C4-2B (cell line): ENCODE measurements at regions not wholly inside any gene's neighbourhood (a gene's known extent, or its start where the extent isn't known, plus 50 kb on each side); places are given as distances from the start of the nearest gene placed in this dataset.
"Not testable (repeated sequence)": the region's sequence is repeated elsewhere in the genome, so short reads cannot be mapped to it uniquely, and the experiment has no call there.

Experiments used
- H3K27ac ChIP-seq: fragments of 450-650 bp; 2 replicates; pipeline ENCODE4 v1.5.1; 2017
- ZFX ChIP-seq: fragments of 450-650 bp; IDR thresholded peaks from 2 replicates; pipeline ENCODE4 v1.6.1; 2017
- TF ChIP-seq, protein P1 (sequence below): fragments of 450-650 bp; conservative IDR thresholded peaks from 2 replicates; pipeline ENCODE4 v1.5.1; 2017; ENCODE audit warnings: mild to moderate bottlenecking

DNA sequence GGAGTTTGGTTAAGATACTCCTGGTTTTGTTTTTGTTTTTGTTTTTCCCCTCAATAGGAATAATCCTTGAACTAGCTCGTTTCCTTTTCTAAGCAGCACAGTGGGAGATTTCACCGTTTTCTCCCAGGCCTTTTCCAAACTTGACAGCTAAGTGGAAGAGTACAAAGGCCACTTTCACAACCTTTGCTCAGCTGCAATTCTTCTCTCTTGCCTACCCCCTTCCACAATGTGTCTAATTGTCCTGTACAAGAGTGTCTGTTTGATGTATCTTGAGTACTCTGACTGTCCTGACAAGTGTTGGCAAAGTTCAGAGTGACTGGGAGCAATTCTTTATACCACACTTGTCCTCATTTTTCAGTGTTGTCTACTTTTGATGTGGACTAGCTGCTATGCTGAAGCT is 674.3 kb upstream of the AMOT start:
- no peak overlapping the region for H3K27ac ChIP-seq
- TF ChIP-seq, protein P1, sequence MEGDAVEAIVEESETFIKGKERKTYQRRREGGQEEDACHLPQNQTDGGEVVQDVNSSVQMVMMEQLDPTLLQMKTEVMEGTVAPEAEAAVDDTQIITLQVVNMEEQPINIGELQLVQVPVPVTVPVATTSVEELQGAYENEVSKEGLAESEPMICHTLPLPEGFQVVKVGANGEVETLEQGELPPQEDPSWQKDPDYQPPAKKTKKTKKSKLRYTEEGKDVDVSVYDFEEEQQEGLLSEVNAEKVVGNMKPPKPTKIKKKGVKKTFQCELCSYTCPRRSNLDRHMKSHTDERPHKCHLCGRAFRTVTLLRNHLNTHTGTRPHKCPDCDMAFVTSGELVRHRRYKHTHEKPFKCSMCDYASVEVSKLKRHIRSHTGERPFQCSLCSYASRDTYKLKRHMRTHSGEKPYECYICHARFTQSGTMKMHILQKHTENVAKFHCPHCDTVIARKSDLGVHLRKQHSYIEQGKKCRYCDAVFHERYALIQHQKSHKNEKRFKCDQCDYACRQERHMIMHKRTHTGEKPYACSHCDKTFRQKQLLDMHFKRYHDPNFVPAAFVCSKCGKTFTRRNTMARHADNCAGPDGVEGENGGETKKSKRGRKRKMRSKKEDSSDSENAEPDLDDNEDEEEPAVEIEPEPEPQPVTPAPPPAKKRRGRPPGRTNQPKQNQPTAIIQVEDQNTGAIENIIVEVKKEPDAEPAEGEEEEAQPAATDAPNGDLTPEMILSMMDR = no peak
- no peak for TF ChIP-seq ZFX

DNA sequence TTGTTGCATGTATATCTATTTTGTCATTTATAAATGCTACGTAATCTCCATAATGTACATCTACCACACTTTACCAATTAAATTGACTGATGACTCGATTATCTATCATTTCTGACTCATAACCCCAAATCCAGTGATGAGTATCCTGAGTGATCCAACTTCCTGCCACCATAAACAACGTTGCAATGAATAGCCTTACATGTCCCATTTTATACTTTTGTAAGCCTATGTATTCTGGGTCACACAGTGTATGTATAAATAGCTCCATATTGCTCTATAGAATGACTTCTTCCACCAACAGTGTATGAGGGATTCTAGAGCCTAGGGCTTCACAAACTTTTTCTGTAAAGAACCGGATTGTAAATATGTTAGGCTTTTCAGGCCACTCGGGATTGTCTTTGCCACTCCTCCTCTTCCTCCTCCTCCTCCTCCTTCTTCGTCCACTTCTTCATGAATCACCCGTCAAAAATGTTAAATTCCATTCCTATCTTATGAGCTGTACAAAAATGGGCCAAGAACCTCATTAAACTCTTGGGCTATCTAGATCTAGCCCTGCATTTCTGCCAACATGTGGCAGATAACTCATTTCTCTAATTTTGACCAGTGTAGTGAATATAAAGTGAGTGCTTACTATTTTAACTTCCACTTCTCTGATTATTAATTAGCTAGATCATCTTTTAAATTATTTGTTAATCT is 672.2 kb upstream of the AMOT start:
- H3K27ac ChIP-seq = no peak overlapping the region
- no peak for TF ChIP-seq ZFX
- TF ChIP-seq, protein P1 = no peak

DNA sequence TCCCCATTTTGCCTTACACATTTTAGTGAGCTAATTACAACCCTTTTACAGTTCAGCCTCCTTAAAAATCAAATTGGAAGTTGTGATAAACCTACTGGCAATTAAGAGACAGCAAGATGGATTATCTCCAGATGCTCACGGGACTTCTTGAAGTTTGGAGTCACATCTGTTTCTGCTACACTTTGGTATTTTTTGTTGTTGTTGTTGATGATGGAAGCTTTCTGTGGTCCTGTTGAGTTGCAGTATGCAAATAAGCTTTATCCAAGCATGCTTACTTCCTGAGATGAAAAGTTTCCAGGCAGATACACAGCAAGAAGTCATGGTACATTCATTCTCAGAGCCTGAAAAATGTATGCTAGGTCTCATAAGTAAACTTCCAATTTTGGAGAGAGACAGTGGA is 670.0 kb upstream of the AMOT start:
- no peak overlapping the region for H3K27ac ChIP-seq
- no peak for TF ChIP-seq ZFX
- TF ChIP-seq, protein P1 = no peak

DNA sequence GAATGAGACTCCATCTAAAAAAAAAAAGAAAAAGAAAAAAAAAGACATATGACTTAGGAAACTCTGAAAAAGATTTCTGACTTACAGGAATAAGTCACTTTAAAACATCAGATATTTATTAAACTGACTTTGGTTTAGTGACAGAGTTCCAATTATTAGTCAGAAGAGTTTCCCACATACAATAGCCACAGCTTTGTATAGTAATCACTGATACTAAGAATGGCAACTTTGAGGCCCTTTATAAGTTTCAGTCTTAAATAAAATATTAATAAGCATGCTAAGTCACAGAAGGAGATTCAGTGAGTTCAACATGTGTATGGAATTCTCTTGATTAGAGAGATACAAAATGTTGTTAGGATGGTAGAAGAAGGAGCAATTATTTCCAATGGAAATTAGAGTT is 652.3 kb upstream of the AMOT start:
- H3K27ac ChIP-seq = no peak overlapping the region
- TF ChIP-seq, protein P1 = no peak
- no peak for TF ChIP-seq ZFX

DNA sequence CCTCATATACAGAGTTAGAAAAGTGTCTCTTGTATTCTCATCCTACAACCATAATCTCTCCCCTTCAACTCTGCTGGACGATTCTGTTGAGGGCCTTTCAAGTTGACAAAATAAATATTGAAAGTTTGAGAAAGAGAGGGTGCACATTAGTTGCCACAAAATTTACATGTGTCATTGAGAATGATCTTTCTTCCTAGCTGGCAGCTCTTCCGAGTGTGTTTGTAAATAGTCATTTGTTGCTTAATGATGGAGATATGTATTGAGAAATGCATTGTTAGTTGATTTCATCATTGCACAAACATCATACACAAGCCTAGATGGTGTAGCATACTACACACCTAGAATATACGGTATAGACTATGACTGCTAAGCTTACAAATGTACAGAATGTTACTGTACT is 632.8 kb upstream of the AMOT start:
- TF ChIP-seq, protein P1 = no peak
- TF ChIP-seq ZFX = no peak
- no peak overlapping the region for H3K27ac ChIP-seq

DNA sequence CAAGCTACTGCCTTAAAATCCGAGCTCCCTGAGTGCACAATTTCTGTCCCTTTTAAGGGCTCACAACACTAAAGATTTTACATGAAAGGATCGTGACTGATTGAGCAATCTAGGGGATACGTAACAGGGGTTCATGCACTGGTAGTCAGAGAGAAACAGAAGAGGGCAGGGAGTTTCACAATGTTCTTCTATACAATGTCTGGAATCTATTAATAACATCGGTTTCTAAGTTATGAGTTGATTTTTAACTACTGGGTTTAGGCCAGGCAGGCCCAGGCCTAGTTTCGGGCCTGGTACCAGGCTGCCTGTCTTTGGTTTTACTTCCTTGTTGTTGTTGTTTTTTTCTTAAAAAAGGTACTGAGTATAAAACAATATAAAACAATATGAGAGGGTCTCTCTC is 632.4 kb upstream of the AMOT start:
- not testable (repeated sequence) for H3K27ac ChIP-seq

DNA sequence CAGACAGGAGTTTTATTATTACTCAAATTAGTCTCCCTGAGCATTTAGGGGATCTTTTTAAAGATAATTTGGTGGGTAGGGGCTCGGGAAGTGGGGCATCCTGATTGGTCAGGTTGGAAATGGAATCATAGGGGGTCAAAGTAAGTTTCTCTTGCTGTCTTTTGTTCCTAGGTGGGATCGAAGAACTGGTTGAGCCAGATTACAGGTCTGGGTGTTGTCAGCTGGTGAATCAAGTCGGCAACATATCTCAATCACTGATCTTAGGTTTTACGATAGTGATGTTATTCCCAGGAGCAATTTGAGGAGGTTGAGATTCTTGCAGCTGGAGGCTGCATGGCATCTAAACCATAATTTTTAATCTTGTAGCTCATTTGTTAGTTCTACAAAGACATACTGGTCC is 629.5 kb upstream of the AMOT start:
- H3K27ac ChIP-seq = no peak overlapping the region
- TF ChIP-seq, protein P1 = no peak
- TF ChIP-seq ZFX = no peak

DNA sequence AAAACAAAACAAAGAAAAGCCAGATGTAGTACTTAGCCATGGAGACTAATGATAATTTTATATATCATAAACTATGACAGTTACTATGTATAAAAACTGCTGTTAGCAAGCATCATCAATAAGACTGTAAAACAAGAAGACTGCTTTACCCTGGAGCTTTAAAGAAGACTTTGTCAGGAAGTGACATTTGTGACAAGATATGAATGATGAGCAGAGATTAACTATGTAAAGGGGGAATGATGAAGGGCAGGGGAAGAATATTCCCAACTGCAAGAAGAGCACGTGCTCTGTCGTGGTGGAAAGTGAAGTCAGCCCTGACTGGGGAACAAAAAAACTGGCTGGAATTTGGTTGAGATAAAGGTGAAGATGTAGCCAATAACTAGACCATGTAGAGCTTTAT is 617.1 kb upstream of the AMOT start:
- H3K27ac ChIP-seq = no peak overlapping the region
- no peak for TF ChIP-seq ZFX
- TF ChIP-seq, protein P1 = no peak
